ENCODE measurements at regions not wholly inside any gene's neighbourhood (a gene's known extent, or its start where the extent isn't known, plus 50 kb on each side); places are given as distances from the start of the nearest gene placed in this dataset.
A peak's percentile ranks its signal among the peaks of the same experiment; 100 is the strongest.

DNA sequence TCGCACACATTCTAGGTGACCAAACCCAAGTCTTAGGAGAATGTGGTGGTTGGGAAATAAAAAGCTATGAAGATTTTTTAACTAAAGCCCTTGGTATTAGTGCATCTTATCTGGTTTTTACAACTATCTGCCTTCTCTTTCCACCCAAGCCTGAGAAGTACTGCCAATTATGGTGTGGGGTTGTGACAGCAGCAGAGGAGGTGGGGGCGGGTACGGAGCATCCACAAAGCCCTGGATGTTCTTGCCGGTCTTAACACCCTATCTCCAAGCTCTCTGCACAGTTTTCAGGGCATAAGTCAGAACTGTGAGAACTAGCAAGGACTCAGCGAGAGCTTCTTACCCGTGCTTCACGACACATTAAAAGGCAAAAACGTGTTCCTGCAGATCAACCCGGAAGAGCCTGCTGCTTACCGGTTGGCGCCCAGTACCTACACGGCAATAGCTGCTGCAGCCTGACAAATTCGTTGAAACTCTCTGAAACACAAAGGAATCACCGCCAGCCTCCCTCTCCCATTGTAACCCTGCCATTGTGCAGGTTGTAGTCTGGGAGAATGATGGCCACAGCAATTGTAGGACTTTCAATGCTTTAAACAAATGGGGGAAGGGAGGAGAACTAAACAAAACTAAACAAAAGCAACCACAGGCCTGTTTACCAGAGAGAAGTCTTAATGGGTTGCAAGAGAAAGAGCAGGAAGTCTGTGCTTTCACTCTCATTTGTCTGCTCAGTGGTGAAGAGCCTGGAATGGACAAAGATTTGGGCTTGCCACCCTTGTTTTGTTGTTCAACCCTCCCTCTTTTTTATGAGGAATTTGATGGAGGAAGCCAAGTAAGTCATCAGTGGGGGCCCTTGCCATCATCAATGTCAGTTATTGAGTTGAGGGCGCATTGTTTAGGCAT is 461.0 kb upstream of the JARID2 start:
- DNase-seq = no peak

DNA sequence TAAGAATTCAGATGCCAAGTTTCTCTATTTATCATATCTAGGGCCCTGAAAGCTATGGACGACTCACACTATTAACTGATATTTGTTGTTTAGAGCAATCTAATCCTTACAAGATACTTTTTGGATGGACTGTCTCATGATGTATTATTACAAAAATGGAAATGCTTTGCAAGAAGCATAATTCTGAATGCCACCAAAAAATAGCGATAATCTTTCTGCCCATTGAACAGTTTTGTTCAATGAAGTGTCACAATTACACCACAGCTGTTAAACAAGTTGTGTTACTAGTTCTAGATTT is 460.4 kb upstream of the JARID2 start:
- no peak for DNase-seq

DNA sequence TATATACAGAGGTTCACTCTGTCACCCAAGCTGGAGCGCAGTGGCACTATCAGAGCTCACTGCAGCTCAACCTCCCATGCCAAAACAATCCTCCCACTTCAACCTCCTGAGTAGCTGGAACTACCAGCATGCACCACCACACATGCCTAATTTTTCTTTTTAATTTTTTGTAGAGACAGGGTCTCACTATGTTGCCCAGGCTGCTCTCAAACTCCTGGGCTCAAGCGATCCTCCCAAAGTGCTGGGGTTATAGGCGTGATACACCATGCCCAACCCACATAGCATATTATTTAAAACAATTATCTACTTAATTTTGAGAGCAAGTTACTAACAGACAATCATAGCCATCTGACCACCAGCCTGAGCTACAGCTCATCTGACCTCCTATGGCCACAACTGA is 459.9 kb upstream of the JARID2 start:
- DNase-seq = no peak

DNA sequence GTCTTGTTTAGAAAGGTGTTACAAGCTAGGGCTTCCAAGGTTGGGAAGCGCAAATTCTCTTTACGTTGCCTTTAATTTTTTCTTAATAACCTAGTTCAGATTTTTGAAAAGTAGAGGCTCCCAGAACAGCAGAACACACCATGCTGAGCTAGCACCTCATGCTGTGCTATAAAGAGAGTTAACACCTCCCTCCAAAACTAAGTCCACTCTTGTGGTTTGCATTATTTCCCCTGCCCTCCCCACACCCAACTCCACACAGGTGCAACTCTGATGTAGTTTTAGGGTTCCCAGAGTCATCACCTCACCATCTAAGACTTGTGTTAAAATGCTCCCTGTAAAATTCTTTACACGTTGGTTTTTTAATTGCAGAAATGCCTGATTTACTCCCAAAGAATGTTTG is 459.4 kb upstream of the JARID2 start:
- no peak for DNase-seq

DNA sequence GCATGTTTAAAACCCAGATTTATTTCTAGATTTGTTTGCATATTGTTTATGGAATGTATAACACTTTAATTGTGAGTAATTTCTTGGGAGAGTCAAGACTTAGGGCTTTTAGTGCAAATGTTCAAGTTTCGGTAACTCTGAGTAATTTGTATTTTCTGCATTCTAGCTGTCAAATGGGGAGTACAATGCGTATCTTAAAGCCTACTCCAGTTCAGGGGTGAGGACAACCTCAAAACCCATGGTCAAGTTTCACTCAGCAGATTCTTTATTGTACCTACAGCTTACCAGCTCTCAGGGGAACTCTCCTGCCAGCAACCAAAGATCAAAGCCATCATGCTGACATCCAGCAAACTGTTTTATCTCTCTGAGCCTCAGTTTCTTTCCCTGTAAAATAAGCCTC is 458.6 kb upstream of the JARID2 start:
- DNase-seq = no peak

DNA sequence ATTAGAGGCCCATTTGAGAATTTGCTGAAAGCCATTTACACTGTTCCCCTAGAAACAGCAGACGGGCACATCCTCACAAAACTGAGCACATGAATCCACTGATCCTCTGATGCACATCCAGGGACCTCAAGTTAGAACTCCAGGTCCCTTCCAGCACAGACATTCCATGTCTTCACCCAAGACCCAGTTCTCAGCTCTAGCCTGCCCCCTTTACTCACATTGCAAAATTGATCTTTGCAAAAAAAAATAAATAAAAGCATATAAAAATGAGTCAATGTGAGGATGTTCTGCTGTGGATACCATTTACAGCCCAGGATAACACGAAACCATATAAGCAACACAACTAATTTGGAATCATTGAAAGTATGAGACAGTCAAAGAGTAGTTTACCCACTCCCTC is 458.2 kb upstream of the JARID2 start:
- DNase-seq = no peak

DNA sequence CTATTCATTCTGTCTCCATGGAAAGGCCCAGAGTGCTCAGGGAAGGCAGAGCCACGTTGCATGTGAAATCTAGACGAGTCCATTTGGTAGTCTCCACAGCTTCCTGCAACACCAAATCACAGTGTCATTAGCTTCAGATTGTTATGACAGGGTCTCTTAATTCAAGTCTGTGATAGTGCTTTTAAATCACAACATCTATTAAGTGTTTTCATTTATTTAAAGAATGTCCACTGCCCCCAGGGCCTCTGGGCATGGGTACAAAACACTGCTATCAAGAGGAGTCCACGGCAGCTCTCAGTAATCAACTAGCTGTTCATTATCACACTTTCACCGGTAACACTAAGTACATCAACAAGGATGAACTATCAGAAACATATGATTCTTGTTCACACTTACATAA is 455.9 kb upstream of the JARID2 start:
- no peak for DNase-seq

DNA sequence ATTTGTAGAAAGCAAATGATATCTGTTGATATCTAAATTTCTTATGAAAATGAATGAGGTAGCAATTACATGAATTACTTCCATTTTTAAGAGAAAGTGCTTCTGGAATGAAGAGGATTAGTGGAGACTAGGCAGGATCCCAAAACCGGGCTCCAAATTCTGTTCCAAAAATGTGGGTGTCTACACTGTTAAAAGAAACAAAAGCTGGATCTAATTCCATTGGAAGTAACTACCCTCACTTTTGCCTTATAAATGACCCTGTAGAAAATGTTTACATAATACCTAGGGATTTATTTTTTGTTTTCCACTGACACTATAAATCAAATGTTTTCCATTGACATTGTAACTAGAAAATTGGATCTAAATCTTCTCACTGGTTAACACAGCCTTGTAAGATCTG is 454.9 kb upstream of the JARID2 start:
- DNase-seq = no peak

DNA sequence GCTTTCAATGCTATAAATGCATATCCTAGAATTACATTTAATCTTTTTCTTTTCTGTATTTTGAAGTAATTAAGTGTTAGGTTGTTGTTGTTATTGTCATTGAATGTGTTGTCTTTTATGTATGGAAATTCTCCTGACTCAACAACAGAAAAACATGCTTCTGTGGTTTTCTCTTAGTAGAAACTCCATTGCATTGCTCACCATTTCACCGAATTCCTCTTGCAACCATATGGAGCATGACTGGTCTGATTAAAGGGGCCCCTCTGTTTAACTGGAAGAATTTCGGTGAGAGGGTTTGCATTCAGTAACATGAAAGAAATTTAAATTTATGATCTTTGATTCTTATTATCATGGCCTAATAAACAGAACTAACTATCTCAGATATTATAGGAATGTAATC is 454.3 kb upstream of the JARID2 start:
- no peak for DNase-seq

DNA sequence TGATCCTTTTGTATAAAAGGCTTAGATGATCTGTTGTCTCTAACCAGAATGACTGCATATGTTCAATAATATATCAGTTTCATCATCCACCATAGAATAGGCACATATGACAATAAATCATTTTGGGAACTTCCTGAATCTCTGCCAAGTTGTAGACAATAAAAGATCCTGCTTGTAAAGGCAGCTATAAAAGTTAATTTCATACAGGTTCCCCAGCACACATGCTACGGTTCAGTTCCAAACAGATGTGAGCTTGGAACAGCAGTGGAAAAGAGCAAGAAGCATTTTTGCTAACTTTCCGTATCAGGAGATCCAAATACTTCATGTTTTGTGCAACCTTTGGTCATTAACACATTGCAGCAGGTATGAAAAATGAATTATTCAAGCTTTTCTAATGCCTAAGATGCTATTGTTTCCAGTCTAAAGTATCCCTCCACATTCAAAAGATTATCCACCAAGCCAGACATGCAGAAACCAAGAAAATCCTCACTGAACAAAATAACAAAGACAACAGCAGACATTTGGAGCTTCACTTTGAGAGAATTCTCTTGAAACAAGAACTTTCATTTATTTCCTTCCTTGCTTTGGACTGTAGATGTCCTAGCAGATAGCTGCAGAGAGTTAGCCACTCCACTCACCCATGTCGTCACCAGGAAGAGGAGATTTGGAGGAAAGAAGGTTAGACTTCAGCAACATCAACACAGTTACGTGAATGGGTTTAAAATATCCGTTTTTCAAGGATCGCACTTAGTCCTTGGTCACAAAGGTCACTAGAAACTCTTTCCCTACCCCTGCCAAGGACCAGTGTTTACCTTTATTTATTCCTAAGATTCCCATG is 453.5 kb upstream of the JARID2 start:
- peak; percentile 32 for DNase-seq

DNA sequence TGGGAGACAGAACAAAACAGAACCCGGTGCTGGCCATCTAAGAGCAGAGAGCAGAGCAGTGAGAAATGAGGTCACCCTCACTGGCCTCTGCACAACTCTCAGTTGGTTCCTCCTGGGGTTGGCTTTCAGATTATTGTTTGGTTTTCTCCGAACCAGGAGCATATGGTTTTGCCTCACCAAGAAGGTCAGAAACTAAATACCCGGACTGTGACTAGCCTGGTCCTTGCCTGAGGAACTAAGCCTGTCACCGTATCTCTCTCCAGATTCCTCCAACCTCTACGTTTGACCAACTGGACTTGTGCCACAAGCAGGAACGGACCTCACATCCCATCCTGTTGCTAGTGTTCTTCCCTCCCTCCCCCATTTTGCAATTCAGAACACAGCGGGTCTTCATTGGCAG is 450.4 kb upstream of the JARID2 start:
- DNase-seq = no peak

DNA sequence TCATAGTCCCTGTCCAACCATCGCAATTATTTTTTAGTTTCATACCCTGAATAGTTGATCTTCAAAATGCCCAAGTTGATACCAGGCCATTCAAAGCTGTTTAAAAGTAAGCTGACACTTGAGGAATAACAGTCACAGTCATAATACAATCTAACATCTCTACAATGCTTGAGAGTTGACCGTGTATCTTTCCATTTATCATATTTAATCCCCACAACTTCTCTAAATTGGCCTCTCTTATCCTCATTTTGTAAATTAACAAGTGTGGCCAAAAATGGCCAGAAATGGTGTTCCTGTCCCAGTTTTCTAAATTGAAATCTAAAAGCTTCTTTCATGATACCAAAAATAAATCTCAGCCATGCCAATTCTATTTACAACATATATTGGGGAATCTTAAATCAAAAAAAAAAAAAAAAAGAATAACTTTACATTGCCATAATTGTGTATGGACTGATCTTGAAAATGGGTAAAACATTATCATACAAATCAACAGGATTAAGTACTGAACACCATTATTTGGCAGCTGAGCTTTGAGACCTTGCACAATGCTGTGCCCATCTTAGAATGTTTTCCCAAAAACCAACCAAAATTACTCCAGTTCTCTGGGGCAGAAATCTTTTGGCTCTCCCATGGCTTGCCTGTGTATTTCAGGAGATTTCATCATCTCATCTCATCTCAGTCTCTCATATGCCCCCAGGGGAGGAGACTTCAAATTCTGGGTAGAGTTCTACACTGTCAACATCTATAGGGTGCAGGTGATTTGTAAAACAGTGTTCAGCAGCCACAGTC is 448.7 kb upstream of the JARID2 start:
- DNase-seq = no peak

DNA sequence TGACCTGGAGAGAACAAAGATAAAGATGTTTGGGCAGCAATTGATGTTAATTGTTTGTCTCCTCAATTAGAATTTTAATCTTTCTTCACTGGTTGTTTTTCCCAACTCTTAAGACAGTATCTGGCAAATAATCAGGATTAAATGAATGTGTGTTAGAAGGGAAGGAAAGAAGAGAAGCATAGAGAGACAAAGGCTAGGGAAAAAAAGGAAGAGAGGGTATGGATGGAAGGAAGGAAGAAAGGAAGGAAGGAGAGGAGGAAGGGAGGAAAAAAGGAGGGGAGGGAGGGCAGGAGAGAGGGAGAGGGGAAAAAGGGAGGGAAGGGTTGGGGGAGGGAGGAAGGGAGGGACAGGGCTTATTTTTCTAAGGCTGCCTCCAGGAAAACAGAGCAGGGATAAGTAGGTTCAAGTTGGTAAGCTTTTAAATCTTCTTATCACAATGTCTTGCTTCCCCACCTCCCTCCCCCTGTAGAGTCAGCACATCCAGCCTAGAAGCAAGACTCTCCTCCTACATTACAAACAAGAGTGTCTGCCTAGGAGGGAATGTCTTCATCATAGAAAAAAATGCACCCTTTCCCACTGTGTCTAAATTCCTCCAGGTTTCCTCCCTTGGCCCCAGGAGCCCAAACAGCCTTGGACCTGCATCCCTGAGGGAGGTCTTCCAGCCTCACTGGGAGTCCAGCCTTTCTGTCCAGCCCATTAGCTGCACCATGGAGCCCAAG is 447.8 kb upstream of the JARID2 start:
- DNase-seq = no peak

DNA sequence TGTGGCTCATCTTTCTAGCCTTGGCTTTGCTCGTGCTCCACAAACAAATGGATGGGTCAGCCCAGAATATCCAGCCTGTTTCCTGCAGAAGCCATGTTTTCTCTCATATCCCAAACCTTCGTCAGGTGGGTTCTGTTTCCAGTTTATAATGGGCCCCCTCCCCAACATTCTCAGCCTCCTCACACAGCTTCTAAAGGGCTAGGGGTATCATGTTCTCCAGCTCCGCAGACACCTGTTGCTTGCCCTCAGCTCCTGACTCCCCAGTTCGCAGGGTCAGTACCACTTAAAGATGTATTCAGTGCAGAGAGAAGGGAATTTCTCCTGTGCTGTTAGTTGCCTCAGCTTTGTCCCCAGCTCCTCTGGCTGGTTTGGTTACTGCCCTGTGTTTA is 447.3 kb upstream of the JARID2 start:
- DNase-seq = no peak

DNA sequence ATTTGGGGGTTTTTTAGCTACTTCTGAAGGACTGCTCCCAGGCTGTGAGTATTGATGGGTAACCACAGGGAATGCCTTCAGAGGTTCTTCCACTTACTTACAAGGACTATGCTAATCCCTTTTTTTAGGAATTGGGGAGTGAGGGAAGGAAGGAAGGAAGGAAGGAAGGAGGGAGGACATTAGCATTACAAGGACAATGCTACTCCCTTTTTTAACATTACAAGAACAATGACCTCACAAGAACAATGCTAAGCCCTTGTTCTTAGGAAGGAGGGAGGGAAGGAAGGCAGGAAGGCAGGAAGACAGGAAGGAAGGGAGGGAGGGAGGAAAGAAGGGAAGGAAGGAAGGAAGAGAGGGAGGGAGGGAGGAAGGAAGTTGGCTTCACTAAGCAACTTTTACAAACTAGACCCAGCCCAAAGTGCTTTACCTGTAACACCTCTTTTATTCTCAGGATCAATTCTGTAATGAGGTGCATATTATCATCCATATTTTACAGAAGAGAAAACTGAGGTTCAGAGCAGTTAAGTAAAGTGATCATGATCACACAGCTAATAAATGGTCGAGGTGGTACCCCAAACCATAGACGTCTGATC is 446.8 kb upstream of the JARID2 start:
- DNase-seq = no peak

DNA sequence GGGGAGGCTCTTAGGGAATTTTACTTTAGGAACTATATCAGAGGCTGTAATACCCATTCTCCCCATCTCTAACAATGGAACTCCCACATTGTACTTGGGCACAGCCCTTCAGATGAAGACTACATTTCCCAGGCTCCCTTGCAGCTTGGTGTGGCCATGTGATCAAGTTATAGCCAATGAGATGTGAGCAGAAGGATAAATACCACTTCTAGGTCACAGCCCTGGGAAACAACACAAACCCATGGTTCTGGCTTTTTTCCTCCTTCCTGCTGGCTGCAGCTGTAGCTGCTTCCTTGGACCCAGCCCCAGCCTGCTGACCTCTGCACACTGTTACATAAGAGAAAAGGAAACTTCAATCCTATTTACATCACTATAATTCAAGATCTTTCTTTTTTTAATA is 445.9 kb upstream of the JARID2 start:
- peak; percentile 78 for DNase-seq

DNA sequence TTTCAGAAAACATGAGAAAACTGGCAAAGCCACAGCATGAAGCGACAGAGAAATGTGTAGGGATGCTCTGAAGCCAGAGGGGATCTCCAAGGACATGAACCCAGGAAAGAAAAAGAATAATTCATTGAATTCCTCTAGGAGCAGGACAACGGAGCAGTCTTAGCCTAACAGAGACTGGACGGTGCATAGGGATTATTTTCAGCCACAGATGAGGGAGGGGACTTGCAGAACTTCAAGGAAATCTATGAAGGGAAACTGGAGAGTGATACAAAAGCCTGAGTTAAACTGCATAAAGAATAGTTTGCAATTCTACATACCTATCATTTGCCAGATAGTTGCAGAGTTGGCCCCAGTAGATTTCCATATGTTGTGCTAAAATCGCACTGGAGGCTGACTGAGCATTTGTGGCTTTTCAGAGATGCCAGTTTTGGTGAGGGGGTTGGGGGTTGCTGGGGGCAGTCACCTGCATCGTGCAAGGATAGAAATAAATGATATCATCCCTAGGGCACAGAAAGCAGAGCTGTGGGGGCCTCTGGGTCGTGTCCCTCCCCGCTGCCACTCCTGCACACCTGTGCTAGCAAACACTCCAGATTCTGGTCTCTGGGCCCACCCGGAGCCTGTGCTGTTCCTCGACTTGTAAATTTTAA is 443.2 kb upstream of the JARID2 start:
- no peak for DNase-seq

DNA sequence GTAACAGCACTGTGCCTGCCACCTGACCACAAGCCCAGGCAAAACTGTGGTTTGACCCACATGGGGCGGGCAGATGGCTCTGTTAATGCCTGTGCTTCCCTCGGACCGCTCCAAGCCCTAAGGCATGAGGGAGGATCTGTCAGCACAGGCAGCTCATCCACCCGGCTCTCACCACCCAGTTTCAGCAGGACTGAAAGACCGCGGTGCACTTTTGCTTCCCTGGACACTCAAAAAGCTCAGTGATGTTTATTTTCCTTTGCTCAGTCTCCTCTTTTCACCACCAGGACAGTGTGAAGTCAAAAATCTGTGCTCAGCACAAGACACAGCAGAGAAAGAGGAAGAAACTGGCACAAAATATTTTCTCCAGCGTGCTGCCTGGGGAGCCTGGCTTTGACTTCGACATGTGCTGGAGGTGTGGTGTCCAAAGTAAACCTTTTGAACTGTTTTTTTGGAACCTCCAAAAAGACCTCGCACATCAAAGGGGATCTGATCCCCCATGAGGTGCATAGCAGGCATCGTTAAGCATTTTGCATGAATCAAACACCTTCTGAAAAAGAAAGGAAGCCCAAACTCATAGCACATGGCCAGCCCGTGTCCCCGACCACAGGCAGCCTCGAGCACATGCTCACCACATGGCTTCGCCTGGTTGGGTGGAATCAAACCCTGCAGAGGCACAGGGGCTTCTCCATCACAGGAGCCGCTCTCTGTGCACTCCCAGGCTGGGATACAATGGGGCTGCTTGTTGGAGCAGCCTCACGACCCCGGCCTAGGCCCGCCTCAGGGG is 441.7 kb upstream of the JARID2 start:
- no peak for DNase-seq

DNA sequence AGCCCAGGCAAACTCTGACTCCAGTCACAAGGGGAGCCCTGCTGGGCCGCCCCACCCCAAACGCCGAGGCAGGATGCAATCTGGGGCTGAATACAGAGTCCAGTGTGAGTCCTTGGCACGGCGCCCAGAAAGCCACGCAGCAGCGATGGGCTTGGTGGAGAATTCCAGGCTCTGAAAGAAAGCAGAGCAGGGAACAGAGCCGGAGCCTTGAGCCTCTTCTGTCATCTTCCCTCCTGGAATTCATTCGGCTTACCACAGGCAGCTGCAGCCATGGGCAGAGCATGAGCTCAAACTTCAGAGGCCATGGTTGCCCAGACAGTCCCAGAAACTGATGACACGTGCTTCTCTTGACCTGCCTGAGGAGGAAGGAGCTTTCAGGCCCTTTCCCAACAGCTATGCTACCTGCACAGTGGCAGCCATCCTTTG is 441.1 kb upstream of the JARID2 start:
- DNase-seq = peak; percentile 65

DNA sequence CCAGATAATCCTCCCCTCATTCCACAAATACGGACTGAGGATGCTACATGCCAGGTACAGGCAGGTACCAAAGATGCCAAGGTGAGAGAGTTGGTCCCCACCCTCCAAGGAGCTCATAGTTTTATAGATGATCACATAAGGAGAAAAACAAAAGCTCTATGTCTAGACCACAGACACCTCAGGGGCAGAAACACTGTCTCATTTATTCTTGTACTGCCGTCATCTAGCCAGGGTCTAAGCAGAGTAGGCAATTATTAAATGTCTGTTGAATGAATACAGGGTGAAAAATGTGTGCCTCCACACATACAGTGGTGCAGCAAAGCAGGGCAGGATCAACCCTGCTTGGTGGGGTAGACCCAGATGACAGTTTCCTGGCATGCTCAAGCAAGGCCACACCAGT is 439.8 kb upstream of the JARID2 start:
- no peak for DNase-seq

DNA sequence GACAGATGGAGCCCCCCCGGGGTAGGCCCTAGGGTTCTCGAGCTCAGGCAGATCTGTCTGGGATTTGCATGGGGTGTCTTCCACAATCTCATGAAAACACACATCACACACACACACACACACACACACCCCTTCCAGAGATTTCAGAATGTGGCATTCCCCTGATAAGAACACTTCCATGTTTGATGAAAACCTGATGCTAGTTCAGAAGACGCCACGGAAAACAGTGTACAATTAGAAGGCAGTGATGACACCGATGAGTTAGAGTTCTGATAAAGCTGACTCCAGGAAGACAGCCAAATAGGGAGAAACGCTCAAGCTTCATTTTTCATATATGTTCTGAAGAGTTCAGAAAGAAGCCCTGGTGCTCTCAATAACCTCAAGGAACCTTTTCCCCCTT is 438.7 kb upstream of the JARID2 start:
- DNase-seq = no peak

Measured in eye (tissue), 1 donor.